ENCODE measurements at regions not wholly inside any gene's neighbourhood (a gene's known extent, or its start where the extent isn't known, plus 50 kb on each side); places are given as distances from the start of the nearest gene placed in this dataset.

GRCh38 chr22:46090036-46090591, 60.2 kb upstream of the PPARA start:
- TF ChIP-seq RAD21 (IDR thresholded peaks at IDR 0.05; ENCODE audit: low read depth), result no peak
- no peak for TF ChIP-seq CEBPB (IDR thresholded peaks at IDR 0.05)
- no peak for TF ChIP-seq FOXM1 (IDR thresholded peaks at IDR 0.05; ENCODE audit: borderline replicate concordance, low read depth)
- TF ChIP-seq EGR1 (IDR thresholded peaks at IDR 0.05), result no peak
- TF ChIP-seq REST (IDR thresholded peaks at IDR 0.05; ENCODE audit: low read depth), result no peak
- TF ChIP-seq TAF1 (IDR thresholded peaks at IDR 0.05; ENCODE audit: low read depth), result no peak
- no peak for TF ChIP-seq TCF12 (IDR thresholded peaks at IDR 0.05; ENCODE audit: low read depth)
- TF ChIP-seq USF1 (IDR thresholded peaks at IDR 0.05), result no peak
- no peak for TF ChIP-seq CREB1 (IDR thresholded peaks at IDR 0.05; ENCODE audit: low read depth)
- TF ChIP-seq YY1 (IDR thresholded peaks at IDR 0.05; ENCODE audit: low read depth), result no peak

DNA sequence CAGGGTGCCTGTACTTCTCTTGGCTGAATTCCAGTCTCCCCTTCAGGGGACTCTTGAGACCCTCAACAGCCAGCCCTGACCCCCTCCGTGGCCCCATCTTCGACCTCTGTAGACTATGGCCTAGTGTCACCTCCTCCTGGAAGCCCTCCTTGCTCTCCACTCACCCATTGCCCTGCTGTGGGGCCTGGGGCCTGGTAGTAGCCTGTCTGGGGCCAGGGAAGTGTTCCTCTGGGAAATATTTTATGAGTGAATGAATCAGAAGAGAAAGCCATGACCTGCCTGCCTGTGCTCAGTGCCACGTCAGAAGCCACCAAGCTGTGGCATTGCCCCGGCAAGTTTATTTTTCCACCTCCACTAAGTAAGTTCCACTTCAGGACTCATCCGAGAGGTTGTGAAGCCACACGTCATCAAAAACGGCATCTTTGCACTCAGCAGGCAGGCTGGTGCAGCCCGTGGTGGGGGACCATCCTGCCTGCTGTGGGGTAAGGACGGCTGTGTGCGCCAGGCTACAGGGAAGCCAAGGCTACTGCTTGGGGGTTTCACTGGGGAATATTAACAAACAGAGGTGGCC, 59.6 kb upstream of the PPARA start:
- TF ChIP-seq EGR1 (IDR thresholded peaks at IDR 0.05), result no peak
- TF ChIP-seq CREB1 (IDR thresholded peaks at IDR 0.05; ENCODE audit: low read depth), result no peak
- TF ChIP-seq ZBTB7A (IDR thresholded peaks at IDR 0.05; ENCODE audit: low read depth), result no peak
- no peak for TF ChIP-seq MAX (IDR thresholded peaks at IDR 0.05)
- TF ChIP-seq NFIC (IDR thresholded peaks at IDR 0.05), result no peak
- TF ChIP-seq TAF1 (IDR thresholded peaks at IDR 0.05; ENCODE audit: low read depth), result no peak
- no peak for TF ChIP-seq USF1 (IDR thresholded peaks at IDR 0.05)
- no peak for TF ChIP-seq EP300 (IDR thresholded peaks at IDR 0.05; ENCODE audit: borderline replicate concordance)

GRCh38 chr22:46091277-46091977, 58.9 kb upstream of the PPARA start:
- TF ChIP-seq TAF1 (IDR thresholded peaks at IDR 0.05; ENCODE audit: low read depth) (no peak), RAD21 (IDR thresholded peaks at IDR 0.05; ENCODE audit: low read depth) (no peak), ZBTB7A (IDR thresholded peaks at IDR 0.05; ENCODE audit: low read depth) (no peak), CEBPB (IDR thresholded peaks at IDR 0.05) (no peak), NFIC (IDR thresholded peaks at IDR 0.05) (no peak), REST (IDR thresholded peaks at IDR 0.05; ENCODE audit: low read depth) (no peak), USF1 (IDR thresholded peaks at IDR 0.05) (no peak), EGR1 (IDR thresholded peaks at IDR 0.05) (no peak), CREB1 (IDR thresholded peaks at IDR 0.05; ENCODE audit: low read depth) (no peak), YY1 (IDR thresholded peaks at IDR 0.05; ENCODE audit: low read depth) (no peak), TCF12 (IDR thresholded peaks at IDR 0.05; ENCODE audit: low read depth) (no peak), FOXM1 (IDR thresholded peaks at IDR 0.05; ENCODE audit: borderline replicate concordance, low read depth) (no peak), EP300 (IDR thresholded peaks at IDR 0.05; ENCODE audit: borderline replicate concordance) (no peak), MAX (IDR thresholded peaks at IDR 0.05) (no peak), TEAD4 (IDR thresholded peaks at IDR 0.05) (no peak)

GRCh38 chr22:46092011-46092410, 58.3 kb upstream of the PPARA start:
- no peak for TF ChIP-seq REST (IDR thresholded peaks at IDR 0.05; ENCODE audit: low read depth)
- no peak for TF ChIP-seq RAD21 (IDR thresholded peaks at IDR 0.05; ENCODE audit: low read depth)
- no peak for TF ChIP-seq TEAD4 (IDR thresholded peaks at IDR 0.05)
- TF ChIP-seq MAX (IDR thresholded peaks at IDR 0.05), result no peak
- TF ChIP-seq FOXM1 (IDR thresholded peaks at IDR 0.05; ENCODE audit: borderline replicate concordance, low read depth), result no peak
- TF ChIP-seq TCF12 (IDR thresholded peaks at IDR 0.05; ENCODE audit: low read depth), result no peak
- TF ChIP-seq EP300 (IDR thresholded peaks at IDR 0.05; ENCODE audit: borderline replicate concordance), result no peak
- TF ChIP-seq NFIC (IDR thresholded peaks at IDR 0.05), result no peak
- no peak for TF ChIP-seq CREB1 (IDR thresholded peaks at IDR 0.05; ENCODE audit: low read depth)
- no peak for TF ChIP-seq EGR1 (IDR thresholded peaks at IDR 0.05)
- TF ChIP-seq USF1 (IDR thresholded peaks at IDR 0.05), result no peak
- no peak for TF ChIP-seq TAF1 (IDR thresholded peaks at IDR 0.05; ENCODE audit: low read depth)
- TF ChIP-seq CEBPB (IDR thresholded peaks at IDR 0.05), result no peak
